ENCODE measurements at regions not wholly inside any gene's neighbourhood (a gene's known extent, or its start where the extent isn't known, plus 50 kb on each side); places are given as distances from the start of the nearest gene placed in this dataset.

GRCh38 chr6:22432060-22432459 is 135.2 kb upstream of the PRL start:
- no peak for DNase-seq
- TF ChIP-seq POLR2A (IDR thresholded peaks at IDR 0.05; ENCODE audit: low read length): no peak
- TF ChIP-seq GATA1 (IDR thresholded peaks at IDR 0.05; ENCODE audit: low read depth, low read length): no peak

DNA sequence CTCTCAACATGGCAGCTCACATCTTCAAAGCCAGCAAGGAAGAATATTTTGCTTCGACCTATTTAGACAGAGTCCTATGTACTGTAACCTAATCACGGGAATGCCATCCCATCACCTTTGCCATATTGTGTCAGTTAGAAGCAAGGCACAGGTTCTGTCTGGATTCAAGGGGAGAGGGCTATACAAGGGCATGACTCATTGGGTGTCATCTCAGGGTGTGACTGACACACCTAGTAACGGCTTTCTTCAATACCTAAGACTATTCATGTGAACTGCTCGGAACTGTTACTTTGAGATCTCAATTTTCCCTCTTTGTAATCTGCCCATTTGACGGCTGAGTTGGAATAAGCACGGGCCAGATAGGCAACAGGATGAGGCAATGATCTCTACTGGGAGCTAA is 135.6 kb upstream of the HDGFL1 start:
- DNase-seq: no peak
- no peak for TF ChIP-seq GATA1 (IDR thresholded peaks at IDR 0.05; ENCODE audit: low read depth, low read length)
- TF ChIP-seq POLR2A (IDR thresholded peaks at IDR 0.05; ENCODE audit: low read length): no peak

DNA sequence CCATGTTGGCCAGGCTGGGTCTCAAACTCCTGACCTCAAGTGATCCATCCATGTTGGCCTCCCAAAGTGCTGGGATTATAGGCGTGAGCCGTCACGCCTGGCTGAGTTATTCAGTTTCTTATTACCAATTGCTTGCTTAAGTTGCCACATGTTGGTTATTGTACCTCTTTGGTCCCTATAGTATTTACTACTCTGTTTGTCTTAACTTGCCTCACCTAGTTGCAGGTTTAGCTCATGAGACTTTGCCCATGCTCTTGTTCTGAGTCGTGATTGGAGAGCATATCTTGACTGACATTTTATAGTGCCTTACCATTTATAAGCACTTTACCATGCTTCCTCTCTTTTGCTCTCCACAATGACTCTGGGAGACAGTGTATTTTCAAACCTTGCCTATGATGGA is 134.2 kb upstream of the HDGFL1 start:
- no peak for DNase-seq
- TF ChIP-seq GATA1 (IDR thresholded peaks at IDR 0.05; ENCODE audit: low read depth, low read length) (no peak), POLR2A (IDR thresholded peaks at IDR 0.05; ENCODE audit: low read length) (no peak)

DNA sequence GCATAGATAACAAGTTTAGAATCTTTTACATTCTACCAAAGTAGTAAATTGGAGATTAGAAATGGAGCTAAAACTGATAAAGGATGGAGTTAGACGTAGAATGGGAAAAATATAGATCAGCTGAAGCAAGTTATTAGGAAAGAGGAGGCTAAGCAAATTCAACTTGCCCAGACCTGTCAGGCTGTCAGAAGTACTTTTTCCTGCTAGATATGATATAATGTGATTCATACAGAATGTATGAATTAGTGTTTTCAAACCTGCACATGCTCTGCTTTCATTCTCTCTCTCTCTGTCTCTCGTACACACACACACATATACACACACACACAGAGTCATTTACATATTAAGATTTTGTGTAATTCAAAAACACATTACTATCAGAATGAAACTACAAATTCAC is 133.2 kb upstream of the HDGFL1 start:
- DNase-seq: no peak
- no peak for TF ChIP-seq POLR2A (IDR thresholded peaks at IDR 0.05; ENCODE audit: low read length)
- TF ChIP-seq GATA1 (IDR thresholded peaks at IDR 0.05; ENCODE audit: low read depth, low read length): no peak

DNA sequence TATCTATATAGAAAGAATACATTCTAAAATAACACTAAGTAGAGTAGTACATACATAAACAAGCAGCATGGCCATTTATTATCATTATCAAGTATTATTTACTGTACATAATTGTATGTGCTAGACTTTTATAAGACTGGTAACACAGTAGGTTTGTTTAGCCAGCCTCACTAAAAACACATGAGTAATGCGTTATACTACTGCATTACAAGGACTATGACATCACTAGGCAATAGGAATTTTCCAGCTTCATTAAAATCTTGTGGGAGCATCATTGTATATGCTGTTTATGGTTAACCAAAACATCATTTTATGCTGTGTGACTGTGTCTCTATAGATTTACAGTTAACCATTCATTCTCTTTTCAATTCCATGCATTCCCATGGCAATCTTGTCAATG is 131.7 kb upstream of the HDGFL1 start:
- TF ChIP-seq POLR2A (IDR thresholded peaks at IDR 0.05; ENCODE audit: low read length) (no peak), GATA1 (IDR thresholded peaks at IDR 0.05; ENCODE audit: low read depth, low read length) (no peak)
- DNase-seq: no peak

GRCh38 chr6:22442826-22443225 is 126.5 kb upstream of the HDGFL1 start:
- DNase-seq: no peak
- TF ChIP-seq GATA1 (IDR thresholded peaks at IDR 0.05; ENCODE audit: low read depth, low read length) (no peak), POLR2A (IDR thresholded peaks at IDR 0.05; ENCODE audit: low read length) (no peak)

DNA sequence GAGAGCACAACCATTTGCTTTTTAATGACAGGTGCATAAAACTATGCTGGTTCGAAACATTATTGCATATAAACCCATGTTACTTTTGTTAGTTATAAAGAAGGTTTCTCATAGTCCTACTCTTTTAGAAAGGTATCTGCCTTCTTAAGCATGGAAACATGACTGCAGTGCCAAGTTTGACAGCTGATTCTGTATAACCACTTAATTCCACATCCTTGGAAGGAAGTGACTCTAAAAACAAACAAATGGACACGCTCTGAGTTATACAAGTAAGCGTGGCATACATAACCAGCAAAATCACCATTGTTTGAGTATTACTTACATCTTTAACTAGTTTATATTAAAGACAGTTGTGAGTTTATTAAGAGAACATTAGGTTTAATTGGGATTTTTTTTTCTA is 125.0 kb upstream of the HDGFL1 start:
- DNase-seq: no peak
- TF ChIP-seq POLR2A (IDR thresholded peaks at IDR 0.05; ENCODE audit: low read length) (no peak), GATA1 (IDR thresholded peaks at IDR 0.05; ENCODE audit: low read depth, low read length) (no peak)

- TF ChIP-seq POLR2A (IDR thresholded peaks at IDR 0.05; ENCODE audit: low read length): no peak
- TF ChIP-seq GATA1 (IDR thresholded peaks at IDR 0.05; ENCODE audit: low read depth, low read length): no peak
- no peak for DNase-seq
Measured at GRCh38 chr6:22445946-22446345, 123.4 kb upstream of the HDGFL1 start.

- no peak for DNase-seq
- TF ChIP-seq GATA1 (IDR thresholded peaks at IDR 0.05; ENCODE audit: low read depth, low read length) (no peak), POLR2A (IDR thresholded peaks at IDR 0.05; ENCODE audit: low read length) (no peak)
Measured at GRCh38 chr6:22447249-22448196, 121.8 kb upstream of the HDGFL1 start.

- DNase-seq: no peak
- TF ChIP-seq POLR2A (IDR thresholded peaks at IDR 0.05; ENCODE audit: low read length) (no peak), GATA1 (IDR thresholded peaks at IDR 0.05; ENCODE audit: low read depth, low read length) (no peak)
Measured at GRCh38 chr6:22448291-22448711, 121.1 kb upstream of the HDGFL1 start.

DNA sequence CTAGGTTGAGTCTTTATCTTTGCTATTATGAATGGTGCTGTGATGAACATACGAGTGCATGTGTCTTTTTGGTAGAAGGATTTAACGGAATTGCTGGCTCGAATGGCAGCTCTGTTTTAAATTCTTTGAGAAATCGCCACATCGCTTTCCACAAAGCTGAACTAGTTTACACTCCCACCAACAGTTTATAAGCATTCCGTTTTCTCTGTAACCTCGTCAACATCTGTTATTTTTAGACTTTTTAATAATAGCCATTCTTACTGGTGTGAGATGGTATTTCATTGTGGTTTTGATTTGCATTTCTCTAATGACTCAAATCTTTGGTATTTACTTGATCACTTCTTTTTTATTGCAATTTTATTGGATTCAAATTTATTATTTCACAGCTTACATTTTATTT is 117.4 kb upstream of the HDGFL1 start:
- DNase-seq: no peak
- TF ChIP-seq GATA1 (IDR thresholded peaks at IDR 0.05; ENCODE audit: low read depth, low read length) (no peak), POLR2A (IDR thresholded peaks at IDR 0.05; ENCODE audit: low read length) (no peak)

- no peak for DNase-seq
- TF ChIP-seq POLR2A (IDR thresholded peaks at IDR 0.05; ENCODE audit: low read length): no peak
- no peak for TF ChIP-seq GATA1 (IDR thresholded peaks at IDR 0.05; ENCODE audit: low read depth, low read length)
Measured at GRCh38 chr6:22455378-22455777, 114.0 kb upstream of the HDGFL1 start.

GRCh38 chr6:22457996-22458395 is 111.4 kb upstream of the HDGFL1 start:
- TF ChIP-seq POLR2A (IDR thresholded peaks at IDR 0.05; ENCODE audit: low read length): no peak
- no peak for TF ChIP-seq GATA1 (IDR thresholded peaks at IDR 0.05; ENCODE audit: low read depth, low read length)
- DNase-seq: no peak

DNA sequence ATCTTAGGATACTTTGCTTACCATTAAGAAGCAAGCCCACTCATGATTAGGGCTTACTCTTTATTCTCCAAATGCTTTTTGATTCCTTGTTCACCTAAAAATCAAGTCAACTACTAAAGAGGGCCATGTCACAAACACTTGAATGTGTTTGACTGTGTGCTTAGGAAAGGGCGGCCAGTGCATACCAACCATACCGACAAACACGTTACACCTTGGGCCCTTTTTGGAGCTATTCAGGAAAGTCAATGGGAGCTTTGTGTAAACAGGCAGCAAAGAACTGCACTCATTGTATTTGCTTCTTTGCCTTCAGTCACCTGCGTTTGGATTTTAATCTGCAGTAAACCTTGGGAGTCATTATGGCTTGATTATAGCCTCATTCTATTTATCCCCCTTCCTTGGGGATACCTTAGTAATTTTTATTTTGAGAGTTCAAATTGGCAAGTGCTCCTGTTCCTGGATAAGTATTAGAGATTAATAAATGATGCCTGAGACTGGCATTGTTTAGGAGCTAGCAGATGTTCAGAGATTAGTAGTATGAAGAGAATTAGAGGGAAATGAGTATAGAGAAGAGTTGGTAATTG is 102.6 kb upstream of the HDGFL1 start:
- TF ChIP-seq POLR2A (IDR thresholded peaks at IDR 0.05; ENCODE audit: low read length) (no peak), GATA1 (IDR thresholded peaks at IDR 0.05; ENCODE audit: low read depth, low read length) (no peak)

DNA sequence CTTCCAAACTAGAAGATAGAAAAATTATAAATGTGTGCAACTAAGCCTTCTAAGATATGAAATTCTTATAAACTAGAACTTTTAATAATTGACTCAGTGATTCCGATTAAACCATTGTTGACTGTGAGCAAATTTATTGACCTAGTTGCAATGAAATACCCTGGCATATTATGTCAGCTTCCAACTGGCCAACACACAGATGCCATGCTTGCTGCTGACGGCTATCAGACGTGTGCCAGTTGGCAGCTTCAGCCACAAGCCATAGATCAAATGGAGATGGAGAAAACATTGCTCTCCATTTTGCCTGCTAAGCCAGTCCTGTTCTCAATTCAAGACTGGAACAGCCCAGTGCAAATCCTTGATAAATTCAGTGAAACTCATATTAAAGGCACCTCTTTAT is 101.7 kb upstream of the HDGFL1 start:
- TF ChIP-seq GATA1 (IDR thresholded peaks at IDR 0.05; ENCODE audit: low read depth, low read length) (no peak), POLR2A (IDR thresholded peaks at IDR 0.05; ENCODE audit: low read length) (no peak)
- no peak for DNase-seq

More for the DNA sequence above, 102.6 kb upstream of the HDGFL1 start:
- DNase-seq: no peak

All from erythroblast (primary cell).